IMR-90 (cell line): ENCODE measurements at regions not wholly inside any gene's neighbourhood (a gene's known extent, or its start where the extent isn't known, plus 50 kb on each side); places are given as distances from the start of the nearest gene placed in this dataset.

Experiments
- ATAC-seq: fragments of 200-7000 bp; cut with Tn5 transposase; 2 replicates; pipeline ENCODE4 v1.9.1; 2020; ENCODE audit warnings: low read depth, mild to moderate bottlenecking, moderate library complexity
- BruUV-seq: library from RNA; stranded (reverse); fragments of 400-500 nt; replicated peaks from 2 replicates; lab custom pipeline; 2021; lab: Mats Ljungman, UMichigan
- CTCF ChIA-PET: fragments of 300-600 bp; formaldehyde crosslinking; extraction: SDS; loops from one replicate; lab custom pipeline; 2021; ENCODE audit warnings: antibody characterized with exemption; lab: Yijun Ruan, JAX
- POLR2A ChIA-PET: fragments of 300-600 bp; sonication (Branson Sonifier 250); formaldehyde crosslinking; loops from one replicate; lab custom pipeline; 2022; ENCODE audit warnings: antibody characterized with exemption; ENCODE audit not compliant: unreplicated experiment; lab: Charles Lee
- DNase-seq: peaks from one replicate; pipeline ENCODE4 v3.0.0; 2013
- H2AFZ ChIP-seq: replicated peaks from 2 replicates; pipeline ENCODE3; 2013; ENCODE audit warnings: low read length, mild to moderate bottlenecking; ENCODE audit not compliant: poor library complexity
- H2AK5ac ChIP-seq: 2 replicates; pipeline ENCODE4 v1.6.1; 2013; ENCODE audit warnings: low read depth, low read length, inconsistent platforms
- H2AK9ac ChIP-seq: replicated peaks from 2 replicates; pipeline ENCODE3; 2013; ENCODE audit warnings: mild to moderate bottlenecking, low read depth, low read length, moderate library complexity; ENCODE audit not compliant: poor library complexity
- H2BK120ac ChIP-seq: 2 replicates; pipeline ENCODE4 v1.6.1; 2013; ENCODE audit warnings: low read depth, low read length, inconsistent platforms
- H2BK15ac ChIP-seq: 3 replicates; pipeline ENCODE4 v1.6.1; 2013; ENCODE audit warnings: low read depth, low read length, inconsistent platforms
- H2BK20ac ChIP-seq: 2 replicates; pipeline ENCODE4 v1.6.1; 2013; ENCODE audit warnings: low read depth, mild to moderate bottlenecking, inconsistent platforms, low read length, moderate library complexity
- H2BK5ac ChIP-seq: 2 replicates; pipeline ENCODE4 v1.6.1; 2013; ENCODE audit warnings: mild to moderate bottlenecking, low read depth, low read length, inconsistent platforms; ENCODE audit not compliant: poor library complexity, severe bottlenecking
- H3K14ac ChIP-seq: replicated peaks from 2 replicates; pipeline ENCODE4 v1.6.1; 2013; ENCODE audit warnings: low read depth, low read length, inconsistent platforms
- H3K18ac ChIP-seq: 2 replicates; pipeline ENCODE4 v1.6.1; 2013; ENCODE audit warnings: low read depth, low read length, control low read depth
- H3K23ac ChIP-seq: 2 replicates; pipeline ENCODE4 v1.6.1; 2013; ENCODE audit warnings: low read depth, low read length, inconsistent platforms
- H3K27ac ChIP-seq: 2 replicates; pipeline ENCODE4 v1.5.1; 2013; ENCODE audit warnings: mild to moderate bottlenecking, control low read depth, low read length; ENCODE audit not compliant: insufficient read depth
- H3K27me3 ChIP-seq: 2 replicates; pipeline ENCODE4 v1.6.1; 2013; ENCODE audit warnings: low read length; ENCODE audit not compliant: control insufficient read depth, insufficient read depth
- H3K36me3 ChIP-seq: 2 replicates; pipeline ENCODE4 v1.6.1; 2013; ENCODE audit warnings: low read length, mixed read lengths; ENCODE audit not compliant: control insufficient read depth, insufficient read depth
- H3K4ac ChIP-seq: 2 replicates; pipeline ENCODE4 v1.6.1; 2013; ENCODE audit warnings: low read depth, low read length, inconsistent platforms
- H3K4me1 ChIP-seq: 2 replicates; pipeline ENCODE4 v1.6.1; 2013; ENCODE audit warnings: low read length, mixed read lengths; ENCODE audit not compliant: control insufficient read depth, insufficient read depth
- H3K4me2 ChIP-seq: 2 replicates; pipeline ENCODE4 v1.6.1; 2013; ENCODE audit warnings: low read depth, mild to moderate bottlenecking, control low read depth, low read length, moderate library complexity
- H3K4me3 ChIP-seq: 2 replicates; pipeline ENCODE4 v1.5.1; 2013; ENCODE audit warnings: low read depth, mild to moderate bottlenecking, control low read depth, low read length, moderate library complexity; ENCODE audit not compliant: insufficient read depth
- H3K56ac ChIP-seq: 2 replicates; pipeline ENCODE4 v1.6.1; 2013; ENCODE audit warnings: low read length, inconsistent platforms; ENCODE audit not compliant: insufficient read depth; ENCODE audit errors: extremely low read depth
- H3K79me1 ChIP-seq, 2 experiments: 2 replicates each; pipeline ENCODE4 v1.6.1; 2013; ENCODE audit warnings: low read length in 2 of 2, inconsistent platforms in 1 of 2, low read depth in 1 of 2
- H3K9ac ChIP-seq: 2 replicates; pipeline ENCODE4 v1.6.1; 2013; ENCODE audit warnings: low read depth, low read length, control low read depth
- H3K9me1 ChIP-seq: 2 replicates; pipeline ENCODE4 v1.6.1; 2013; ENCODE audit warnings: low read length, inconsistent platforms; ENCODE audit not compliant: insufficient read depth
- H3K9me3 ChIP-seq: 2 replicates; pipeline ENCODE4 v1.6.1; 2013; ENCODE audit warnings: low read length; ENCODE audit not compliant: control insufficient read depth, insufficient read depth
- H4K20me1 ChIP-seq: 2 replicates; pipeline ENCODE4 v1.6.1; 2013; ENCODE audit warnings: low read length, inconsistent platforms; ENCODE audit not compliant: insufficient read depth
- H4K5ac ChIP-seq: 2 replicates; pipeline ENCODE4 v1.6.1; 2013; ENCODE audit warnings: mild to moderate bottlenecking, low read depth, low read length, control low read depth
- H4K8ac ChIP-seq, 2 experiments: 2 replicates each; pipeline ENCODE4 v1.6.1; 2013; ENCODE audit warnings: low read depth in 2 of 2, low read length in 2 of 2, control low read depth in 1 of 2, inconsistent platforms in 1 of 2
- H4K91ac ChIP-seq: 2 replicates; pipeline ENCODE4 v1.6.1; 2013; ENCODE audit warnings: low read depth, low read length, inconsistent platforms; ENCODE audit not compliant: insufficient read depth
- BHLHE40 ChIP-seq: fragments of 150-350 bp; IDR thresholded peaks from 2 replicates; pipeline ENCODE4 v1.6.1; 2016; ENCODE audit warnings: mild to moderate bottlenecking, low read depth, low read length
- FOS ChIP-seq: fragments of 150-350 bp; IDR thresholded peaks from 2 replicates; pipeline ENCODE4 v1.6.1; 2016; ENCODE audit warnings: low read depth, low read length
- MAFK ChIP-seq: IDR thresholded peaks from 2 replicates; pipeline ENCODE4 v1.6.1; 2012; ENCODE audit warnings: low read depth, low read length, improper control_type of control experiment
- MAZ ChIP-seq: IDR thresholded peaks from 2 replicates; pipeline ENCODE4 v1.6.1; 2012; ENCODE audit warnings: low read depth, mild to moderate bottlenecking, low read length, improper control_type of control experiment, moderate library complexity, borderline replicate concordance
- MXI1 ChIP-seq: IDR thresholded peaks from 2 replicates; pipeline ENCODE4 v1.6.1; 2012; ENCODE audit warnings: low read depth, mild to moderate bottlenecking, low read length, moderate library complexity, borderline replicate concordance
- NFE2L2 ChIP-seq: fragments of 150-350 bp; IDR thresholded peaks from 2 replicates; pipeline ENCODE4 v1.6.1; 2016; ENCODE audit warnings: low read depth, mild to moderate bottlenecking, low read length
- POLR2A ChIP-seq: IDR thresholded peaks from 2 replicates; pipeline ENCODE4 v1.6.1; 2012; ENCODE audit warnings: mild to moderate bottlenecking, low read depth, low read length
- RAD21 ChIP-seq: IDR thresholded peaks from 2 replicates; pipeline ENCODE4 v1.6.1; 2012; ENCODE audit warnings: low read length, improper control_type of control experiment
- SMC3 ChIP-seq: fragments of 150-350 bp; IDR thresholded peaks from 2 replicates; pipeline ENCODE4 v1.6.1; 2016; ENCODE audit warnings: low read depth, mild to moderate bottlenecking, antibody characterized with exemption, low read length, moderate library complexity
- WGBS, 2 experiments: methylation state at CpG; one replicate each; pipeline versions ENCODE4 v1.1.5 to v1.1.7; 2013; ENCODE audit warnings: missing lambda C conversion rate in 2 of 2; ENCODE audit not compliant: insufficient read length in 1 of 2; ENCODE audit errors: extremely low coverage in 2 of 2; 5-methylcytosine and 5-hydroxymethylcytosine counted together
- dilution Hi-C: fragments of 300-500 bp; cut with HindIII; formaldehyde crosslinking; loops from one replicate; pipeline ENCODE4 v1.14.3; 2018; ENCODE audit warnings: low sequenced_read_pairs; ENCODE audit not compliant: unreplicated experiment
- in situ Hi-C: fragments of 300-500 bp; cut with MboI; formaldehyde crosslinking; loops from 3 replicates; pipeline ENCODE4 v1.14.3; 2019; ENCODE audit warnings: low sequenced_read_pairs, inconsistent platforms, mixed read lengths
- intact Hi-C: fragments of 100-400 bp; cut with micrococcal nuclease; formaldehyde crosslinking; loops from 2 replicates; pipeline ENCODE4 v1.10.0; 2022
- TF ChIP-seq, protein P1 (sequence below): fragments of 150-350 bp; IDR thresholded peaks from 2 replicates; pipeline ENCODE4 v1.6.1; 2017; ENCODE audit warnings: mild to moderate bottlenecking, antibody characterized with exemption, low read length, low read depth
- TF ChIP-seq, protein P2 (sequence below): fragments of 150-350 bp; IDR thresholded peaks from 2 replicates; pipeline ENCODE4 v1.6.1; 2016; ENCODE audit warnings: low read depth, mild to moderate bottlenecking, low read length, moderate library complexity, borderline replicate concordance

DNA sequence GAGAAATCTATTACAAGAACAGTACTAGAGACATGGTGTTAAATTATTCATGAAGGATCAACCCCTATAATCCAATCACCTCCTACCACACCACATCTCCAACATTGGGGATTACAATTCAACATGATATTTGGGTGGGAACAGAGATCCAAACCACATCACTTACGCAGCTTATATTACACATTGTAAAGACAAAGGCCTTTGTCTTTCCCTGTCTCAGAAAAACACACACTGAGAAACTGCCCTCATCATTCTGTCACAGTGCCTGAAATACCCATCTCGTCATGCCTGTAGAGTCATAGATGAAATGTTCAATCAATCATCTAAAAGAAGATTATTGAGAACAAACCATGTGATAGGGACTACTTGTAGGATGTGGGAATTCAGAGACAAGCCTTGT, 558.8 kb upstream of the GRIA3 start:
- Histone ChIP-seq H2BK5ac (no peak overlapping the region), H3K4ac (no peak overlapping the region), H3K14ac (no peak overlapping the region), H4K8ac (no peak overlapping the region), H2AK9ac (no peak overlapping the region), H2BK120ac (no peak overlapping the region), H3K27me3 (no peaks in the 10 kb centered on the region), H3K4me2 (no peak overlapping the region), H4K20me1 (no peaks in the 10 kb centered on the region), H3K79me1 (no peaks in the 10 kb centered on the region), H3K4me1 (no peaks in the 10 kb centered on the region), H2BK20ac (no peak overlapping the region), H3K27ac (no peak overlapping the region), H3K36me3 (no peaks in the 10 kb centered on the region), H2AK5ac (no peak overlapping the region), H3K18ac (peak overlapping the region; percentile 7; the same call in 1 of the 2 replicates), H3K56ac (no peak overlapping the region), H3K9me3 (no peaks in the 10 kb centered on the region), H2BK15ac (no peak overlapping the region), H2AFZ (no peak overlapping the region), H3K23ac (no peak overlapping the region), H4K5ac (no peak overlapping the region), H3K4me3 (no peak overlapping the region), H3K9me1 (no peaks in the 10 kb centered on the region), H4K91ac (no peak overlapping the region), H3K9ac (no peak overlapping the region)
- CTCF ChIA-PET = no interaction called here
- dilution Hi-C loops = no loop called here
- WGBS, 2 experiments = no CpG with 5 or more reads among the region's 2 CpGs
- POLR2A ChIA-PET = no interaction called here
- TF ChIP-seq MAFK (no peak), MXI1 (no peak), FOS (no peak), SMC3 (no peak), BHLHE40 (no peak), RAD21 (no peak), NFE2L2 (no peak), MAZ (no peak), POLR2A (no peak)
- TF ChIP-seq, protein P1, sequence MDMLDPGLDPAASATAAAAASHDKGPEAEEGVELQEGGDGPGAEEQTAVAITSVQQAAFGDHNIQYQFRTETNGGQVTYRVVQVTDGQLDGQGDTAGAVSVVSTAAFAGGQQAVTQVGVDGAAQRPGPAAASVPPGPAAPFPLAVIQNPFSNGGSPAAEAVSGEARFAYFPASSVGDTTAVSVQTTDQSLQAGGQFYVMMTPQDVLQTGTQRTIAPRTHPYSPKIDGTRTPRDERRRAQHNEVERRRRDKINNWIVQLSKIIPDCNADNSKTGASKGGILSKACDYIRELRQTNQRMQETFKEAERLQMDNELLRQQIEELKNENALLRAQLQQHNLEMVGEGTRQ = no peak
- TF ChIP-seq, protein P2, sequence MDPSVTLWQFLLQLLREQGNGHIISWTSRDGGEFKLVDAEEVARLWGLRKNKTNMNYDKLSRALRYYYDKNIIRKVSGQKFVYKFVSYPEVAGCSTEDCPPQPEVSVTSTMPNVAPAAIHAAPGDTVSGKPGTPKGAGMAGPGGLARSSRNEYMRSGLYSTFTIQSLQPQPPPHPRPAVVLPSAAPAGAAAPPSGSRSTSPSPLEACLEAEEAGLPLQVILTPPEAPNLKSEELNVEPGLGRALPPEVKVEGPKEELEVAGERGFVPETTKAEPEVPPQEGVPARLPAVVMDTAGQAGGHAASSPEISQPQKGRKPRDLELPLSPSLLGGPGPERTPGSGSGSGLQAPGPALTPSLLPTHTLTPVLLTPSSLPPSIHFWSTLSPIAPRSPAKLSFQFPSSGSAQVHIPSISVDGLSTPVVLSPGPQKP = no peak
- DNase-seq (no peak), ATAC-seq (no peak)
- BruUV-seq = no TSS peak
- intact Hi-C loops = no loop called here
- in situ Hi-C loops = no loop called here
